GM12875 (cell line): ENCODE measurements at regions not wholly inside any gene's neighbourhood (a gene's known extent, or its start where the extent isn't known, plus 50 kb on each side); places are given as distances from the start of the nearest gene placed in this dataset.

Experiments used
- H3K4me3 ChIP-seq: one replicate; pipeline ENCODE4 v1.5.1; 2011; ENCODE audit warnings: low read depth, low read length, control low read depth
- TF ChIP-seq, protein P1 (sequence below): IDR thresholded peaks from 2 replicates; pipeline ENCODE4 v1.5.1; 2011; ENCODE audit warnings: low read depth, mild to moderate bottlenecking, control low read depth, inconsistent platforms, low read length, moderate library complexity, borderline replicate concordance; ENCODE audit not compliant: insufficient read depth

DNA sequence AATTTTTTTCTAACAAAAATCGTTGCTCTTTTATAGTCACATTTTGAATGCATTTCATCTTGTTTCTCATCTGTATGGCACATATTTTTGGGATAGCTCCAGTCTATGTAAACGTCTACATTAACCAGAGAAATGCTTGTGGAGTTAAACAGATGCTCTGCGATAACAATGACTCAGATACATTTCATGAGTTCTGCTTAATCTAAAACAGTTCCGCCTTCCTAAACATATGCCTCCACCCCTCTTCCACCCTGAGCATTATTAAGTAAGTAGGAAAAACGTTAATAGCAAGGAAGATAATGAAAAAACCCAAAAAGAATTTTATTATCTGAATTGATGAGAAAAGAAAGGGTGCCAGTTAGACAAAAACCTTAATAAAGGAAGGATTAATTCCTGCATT lies 396.1 kb downstream of the TUSC7 start:
- H3K4me3 ChIP-seq: no peak overlapping the region
- TF ChIP-seq, protein P1, sequence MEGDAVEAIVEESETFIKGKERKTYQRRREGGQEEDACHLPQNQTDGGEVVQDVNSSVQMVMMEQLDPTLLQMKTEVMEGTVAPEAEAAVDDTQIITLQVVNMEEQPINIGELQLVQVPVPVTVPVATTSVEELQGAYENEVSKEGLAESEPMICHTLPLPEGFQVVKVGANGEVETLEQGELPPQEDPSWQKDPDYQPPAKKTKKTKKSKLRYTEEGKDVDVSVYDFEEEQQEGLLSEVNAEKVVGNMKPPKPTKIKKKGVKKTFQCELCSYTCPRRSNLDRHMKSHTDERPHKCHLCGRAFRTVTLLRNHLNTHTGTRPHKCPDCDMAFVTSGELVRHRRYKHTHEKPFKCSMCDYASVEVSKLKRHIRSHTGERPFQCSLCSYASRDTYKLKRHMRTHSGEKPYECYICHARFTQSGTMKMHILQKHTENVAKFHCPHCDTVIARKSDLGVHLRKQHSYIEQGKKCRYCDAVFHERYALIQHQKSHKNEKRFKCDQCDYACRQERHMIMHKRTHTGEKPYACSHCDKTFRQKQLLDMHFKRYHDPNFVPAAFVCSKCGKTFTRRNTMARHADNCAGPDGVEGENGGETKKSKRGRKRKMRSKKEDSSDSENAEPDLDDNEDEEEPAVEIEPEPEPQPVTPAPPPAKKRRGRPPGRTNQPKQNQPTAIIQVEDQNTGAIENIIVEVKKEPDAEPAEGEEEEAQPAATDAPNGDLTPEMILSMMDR: no peak

DNA sequence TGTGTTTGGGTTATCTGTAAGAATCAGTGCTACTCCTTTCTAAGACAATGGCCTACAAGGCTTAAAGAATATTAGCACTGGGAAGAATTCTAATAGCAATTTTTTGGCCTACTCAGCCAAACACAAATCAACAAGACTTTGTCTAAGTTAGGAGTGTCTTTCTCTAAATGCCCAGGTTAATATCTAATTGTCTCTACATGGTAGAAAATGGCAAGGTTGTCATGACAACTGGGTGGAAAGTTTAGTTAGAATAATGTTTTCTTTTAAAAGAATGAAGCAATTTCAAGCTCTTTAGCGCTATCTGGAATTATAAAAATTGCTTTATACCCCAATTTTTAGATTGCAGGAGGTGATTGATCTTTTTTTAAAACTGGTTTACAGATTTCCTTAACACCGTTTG lies 396.8 kb downstream of the TUSC7 start:
- H3K4me3 ChIP-seq: no peak overlapping the region
- TF ChIP-seq, protein P1: no peak

- H3K4me3 ChIP-seq: no peak overlapping the region
- TF ChIP-seq, protein P1: no peak
These were observed 398.4 kb downstream of the TUSC7 start for GRCh38 chr3:117107946-117108345.

DNA sequence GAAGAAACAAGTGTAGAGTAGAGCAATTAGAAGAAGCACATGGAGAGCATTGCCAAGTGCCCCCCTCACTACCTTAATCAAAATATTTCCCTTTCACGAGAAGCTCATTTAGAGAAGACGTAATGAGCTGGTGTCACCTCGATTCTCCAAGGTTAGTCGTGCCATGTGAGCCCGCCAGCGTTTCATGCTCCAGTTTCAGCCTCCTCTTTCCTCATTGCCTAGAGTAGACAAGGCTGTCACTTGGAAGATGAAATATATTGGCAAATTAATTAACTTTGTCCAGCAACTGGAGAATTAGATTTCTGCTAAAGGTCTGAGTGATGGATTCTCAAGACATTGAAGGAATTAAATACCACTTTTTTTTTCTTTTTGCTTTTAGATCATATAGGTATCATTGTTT lies 399.6 kb downstream of the TUSC7 start:
- TF ChIP-seq, protein P1: no peak
- H3K4me3 ChIP-seq: no peak overlapping the region

GRCh38 chr3:117114517-117115265 lies 405.1 kb downstream of the TUSC7 start:
- no peak overlapping the region for H3K4me3 ChIP-seq
- TF ChIP-seq, protein P1: no peak

DNA sequence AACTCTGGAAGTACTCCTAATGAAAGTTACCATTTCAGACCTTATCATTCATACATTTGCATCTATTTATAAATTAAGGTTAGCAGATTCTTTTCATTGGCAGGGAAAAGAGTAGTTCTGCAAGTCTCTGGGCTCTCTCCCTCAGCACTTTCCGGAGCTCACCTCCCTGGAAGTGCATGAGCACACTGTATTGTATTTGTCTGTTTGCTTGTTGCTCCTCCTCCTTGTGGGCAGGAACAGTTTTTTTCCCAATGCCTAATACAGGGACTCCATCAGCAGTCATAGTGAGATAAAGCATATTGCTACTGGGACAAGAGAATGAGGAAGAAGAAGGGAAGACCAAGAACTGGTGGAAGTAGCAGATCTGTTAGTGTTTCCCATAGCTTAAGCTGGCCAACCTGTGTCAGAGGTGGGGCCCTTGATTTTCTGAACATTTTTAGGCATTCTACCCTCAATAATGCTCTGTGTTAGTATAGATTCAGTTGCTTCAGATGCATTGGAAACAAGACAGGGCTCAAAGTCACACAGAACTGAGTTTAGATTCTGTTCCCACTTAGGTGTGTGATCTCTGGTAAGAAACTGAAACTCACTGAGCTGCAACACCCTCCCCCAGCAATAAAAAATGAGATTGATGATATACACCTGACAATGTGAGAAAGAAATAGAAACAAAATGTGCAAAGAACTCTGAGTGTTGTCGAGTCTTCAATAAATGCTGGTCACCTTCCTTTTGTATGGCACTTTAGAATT lies 407.8 kb downstream of the TUSC7 start:
- TF ChIP-seq, protein P1: no peak
- no peak overlapping the region for H3K4me3 ChIP-seq

- TF ChIP-seq, protein P1: no peak
- no peak overlapping the region for H3K4me3 ChIP-seq
These were observed 409.0 kb downstream of the TUSC7 start for GRCh38 chr3:117118604-117119003.
